WTC11 (cell line): ENCODE measurements at regions not wholly inside any gene's neighbourhood (a gene's known extent, or its start where the extent isn't known, plus 50 kb on each side); places are given as distances from the start of the nearest gene placed in this dataset.

Experiments used
- CTCF ChIP-seq: fragments of 200-600 bp; IDR thresholded peaks from 2 replicates; pipeline ENCODE4 v1.8.0; 2022; ENCODE audit warnings: antibody characterized with exemption
- E2F4 ChIP-seq: sonication (generic); formaldehyde crosslinking; IDR thresholded peaks from 2 replicates; pipeline ENCODE4 v1.8.1; 2022; ENCODE audit warnings: low read depth, mild to moderate bottlenecking, moderate library complexity, missing genetic modification reagents, borderline replicate concordance
- FOXJ3 ChIP-seq: sonication (generic); formaldehyde crosslinking; IDR thresholded peaks from 2 replicates; pipeline ENCODE4 v1.9.0; 2021; ENCODE audit warnings: missing genetic modification reagents, mild to moderate bottlenecking, borderline replicate concordance
- FOXP1 ChIP-seq: sonication (generic); formaldehyde crosslinking; IDR thresholded peaks from 2 replicates; pipeline ENCODE4 v1.8.0; 2022; ENCODE audit warnings: missing genetic modification reagents, mild to moderate bottlenecking, moderate library complexity, borderline replicate concordance
- FOXP4 ChIP-seq: sonication (generic); formaldehyde crosslinking; IDR thresholded peaks from 2 replicates; pipeline ENCODE4 v1.8.0; 2022; ENCODE audit warnings: mild to moderate bottlenecking, missing genetic modification reagents
- HMGXB4 ChIP-seq: sonication (generic); formaldehyde crosslinking; IDR thresholded peaks from 2 replicates; pipeline ENCODE4 v1.8.1; 2023; ENCODE audit warnings: mild to moderate bottlenecking, moderate library complexity, missing genetic modification reagents
- IRF2 ChIP-seq: sonication (generic); formaldehyde crosslinking; IDR thresholded peaks from 2 replicates; pipeline ENCODE4 v1.8.0; 2022; ENCODE audit warnings: low read depth, missing genetic modification reagents, borderline replicate concordance
- JUN ChIP-seq: sonication (generic); formaldehyde crosslinking; IDR thresholded peaks from 2 replicates; pipeline ENCODE4 v1.8.0; 2023; ENCODE audit warnings: mild to moderate bottlenecking, missing genetic modification reagents
- MAX ChIP-seq: sonication (generic); formaldehyde crosslinking; IDR thresholded peaks from 2 replicates; pipeline ENCODE4 v1.8.0; 2022; ENCODE audit warnings: mild to moderate bottlenecking, missing genetic modification reagents
- NR1H2 ChIP-seq: sonication (generic); formaldehyde crosslinking; IDR thresholded peaks from 2 replicates; pipeline ENCODE4 v1.9.0; 2021; ENCODE audit warnings: mild to moderate bottlenecking, moderate library complexity, missing genetic modification reagents
- NR3C1 ChIP-seq: sonication (generic); formaldehyde crosslinking; conservative IDR thresholded peaks from 2 replicates; pipeline ENCODE4 v1.8.1; 2023; ENCODE audit warnings: low read depth, mild to moderate bottlenecking, missing genetic modification reagents
- PRDM15 ChIP-seq: sonication (generic); formaldehyde crosslinking; IDR thresholded peaks from 2 replicates; pipeline ENCODE4 v1.8.0; 2022; ENCODE audit warnings: missing genetic modification reagents
- SP1 ChIP-seq: sonication (generic); formaldehyde crosslinking; conservative IDR thresholded peaks from 2 replicates; pipeline ENCODE4 v1.8.1; 2022; ENCODE audit warnings: missing genetic modification reagents

- TF ChIP-seq NR3C1 (CRISPR knock-in tag) (no peak), IRF2 (no peak), FOXJ3 (CRISPR knock-in tag) (no peak), FOXP1 (CRISPR knock-in tag) (no peak), HMGXB4 (no peak), SP1 (CRISPR knock-in tag) (no peak), PRDM15 (no peak), NR1H2 (no peak), CTCF (no peak), E2F4 (CRISPR knock-in tag) (no peak), MAX (CRISPR knock-in tag) (no peak), FOXP4 (no peak), JUN (no peak)
Measured at GRCh38 chr9:111730937-111731567, 63.7 kb downstream of the SHOC1 start.
